Muscle of leg (tissue), 3 donors: ENCODE measurements at regions not wholly inside any gene's neighbourhood (a gene's known extent, or its start where the extent isn't known, plus 50 kb on each side); places are given as distances from the start of the nearest gene placed in this dataset.
"Not testable (repeated sequence)": the region's sequence is repeated elsewhere in the genome, so short reads cannot be mapped to it uniquely, and the experiment has no call there.

Experiments used
- DNase-seq: peaks from one replicate; pipeline ENCODE4 v3.0.0; 2013
- H3K27ac ChIP-seq: one replicate; pipeline ENCODE4 v1.5.1; 2013; ENCODE audit warnings: mild to moderate bottlenecking, low read length, control low read depth
- H3K27me3 ChIP-seq: one replicate; pipeline ENCODE4 v1.6.1; 2013; ENCODE audit warnings: low read length; ENCODE audit not compliant: control insufficient read depth, insufficient read depth
- H3K36me3 ChIP-seq: one replicate; pipeline ENCODE4 v1.6.1; 2013; ENCODE audit warnings: low read length; ENCODE audit not compliant: control insufficient read depth, insufficient read depth
- H3K4me1 ChIP-seq: one replicate; pipeline ENCODE4 v1.6.1; 2013; ENCODE audit warnings: low read length; ENCODE audit not compliant: control insufficient read depth, insufficient read depth
- H3K4me3 ChIP-seq: one replicate; pipeline ENCODE4 v1.5.1; 2013; ENCODE audit warnings: low read length, control low read depth
- H3K9me3 ChIP-seq: replicated peaks from 2 replicates; pipeline ENCODE4 v1.6.1; 2013; ENCODE audit warnings: low read depth, low read length; ENCODE audit not compliant: control insufficient read depth
- WGBS: methylation state at CpG from one replicate; pipeline ENCODE4 v1.1.5; 2013; ENCODE audit warnings: missing lambda C conversion rate; ENCODE audit not compliant: insufficient coverage; 5-methylcytosine and 5-hydroxymethylcytosine counted together

GRCh38 chr6:1445650-1446330, 56.4 kb downstream of the FOXF2 start:
- H3K9me3 ChIP-seq, result no peaks in the 10 kb centered on the region
- 70% methylated on average over 16 of the region's 21 CpGs for WGBS
- H3K4me3 ChIP-seq, result no peak overlapping the region
- DNase-seq, result no peak
- H3K36me3 ChIP-seq, result no peaks in the 10 kb centered on the region
- no peak overlapping the region for H3K27ac ChIP-seq
- no peaks in the 10 kb centered on the region for H3K4me1 ChIP-seq
- H3K27me3 ChIP-seq, result peaks cover 9% of the 10 kb centered on the region

GRCh38 chr6:1449896-1450295, 60.5 kb downstream of the FOXF2 start:
- H3K9me3 ChIP-seq, result peaks cover 8% of the 10 kb centered on the region
- H3K27me3 ChIP-seq, result peaks cover 9% of the 10 kb centered on the region
- no peak overlapping the region for H3K4me3 ChIP-seq
- DNase-seq, result no peak
- WGBS, result 91% methylated on average over 1 of the region's 4 CpGs
- H3K36me3 ChIP-seq, result no peaks in the 10 kb centered on the region
- H3K27ac ChIP-seq, result no peak overlapping the region
- H3K4me1 ChIP-seq, result no peaks in the 10 kb centered on the region

- H3K27ac ChIP-seq, result no peak overlapping the region
- H3K4me1 ChIP-seq, result no peaks in the 10 kb centered on the region
- H3K9me3 ChIP-seq, result peaks cover 8% of the 10 kb centered on the region
- no peak overlapping the region for H3K4me3 ChIP-seq
- H3K36me3 ChIP-seq, result no peaks in the 10 kb centered on the region
- WGBS, result 100% methylated on average over 1 of the region's 8 CpGs
- H3K27me3 ChIP-seq, result peaks cover 3% of the 10 kb centered on the region
- DNase-seq, result no peak
Measured at GRCh38 chr6:1453024-1453423, 63.6 kb downstream of the FOXF2 start.

GRCh38 chr6:1456816-1457215, 67.4 kb downstream of the FOXF2 start:
- H3K27me3 ChIP-seq, H3K36me3 ChIP-seq, H3K4me1 ChIP-seq: not testable (repeated sequence)

GRCh38 chr6:1461207-1461606, 71.8 kb downstream of the FOXF2 start:
- Histone ChIP-seq H3K4me3 (no peak overlapping the region), H3K27ac (no peak overlapping the region), H3K4me1 (no peaks in the 10 kb centered on the region), H3K9me3 (no peaks in the 10 kb centered on the region), H3K36me3 (no peaks in the 10 kb centered on the region), H3K27me3 (no peaks in the 10 kb centered on the region)
- WGBS, result no CpG with 5 or more reads among the region's 2 CpGs
- no peak for DNase-seq

More at GRCh38 chr6:1456816-1457215, 67.4 kb downstream of the FOXF2 start:
- not testable (repeated sequence) for DNase-seq, H3K4me3 ChIP-seq, H3K9me3 ChIP-seq, H3K27ac ChIP-seq
- 91% methylated on average over 15 of the region's 22 CpGs for WGBS

GRCh38 chr6:1461736-1462135, 72.4 kb downstream of the FOXF2 start:
- DNase-seq, result no peak
- Histone ChIP-seq H3K4me3 (no peak overlapping the region), H3K9me3 (no peaks in the 10 kb centered on the region), H3K27me3 (no peaks in the 10 kb centered on the region), H3K4me1 (no peaks in the 10 kb centered on the region), H3K27ac (no peak overlapping the region), H3K36me3 (no peaks in the 10 kb centered on the region)
- 100% methylated on average over 1 of the region's 3 CpGs for WGBS

- Histone ChIP-seq H3K4me3 (no peak overlapping the region), H3K27ac (no peak overlapping the region), H3K27me3 (no peaks in the 10 kb centered on the region), H3K4me1 (no peaks in the 10 kb centered on the region), H3K36me3 (no peaks in the 10 kb centered on the region), H3K9me3 (no peaks in the 10 kb centered on the region)
- no peak for DNase-seq
- WGBS, result 80% methylated on average over 5 of the region's 7 CpGs
Measured at GRCh38 chr6:1463275-1463674, 73.9 kb downstream of the FOXF2 start.

- no peaks in the 10 kb centered on the region for H3K4me1 ChIP-seq
- no peaks in the 10 kb centered on the region for H3K36me3 ChIP-seq
- no peak overlapping the region for H3K27ac ChIP-seq
- no peaks in the 10 kb centered on the region for H3K9me3 ChIP-seq
- WGBS, result 88% methylated on average over 6 of the region's 8 CpGs
- no peaks in the 10 kb centered on the region for H3K27me3 ChIP-seq
- no peak overlapping the region for H3K4me3 ChIP-seq
- no peak for DNase-seq
Measured at GRCh38 chr6:1463751-1464426, 74.5 kb downstream of the FOXF2 start.

GRCh38 chr6:1464781-1465370, 75.5 kb downstream of the FOXF2 start:
- Histone ChIP-seq H3K4me3 (no peak overlapping the region), H3K27ac (no peak overlapping the region), H3K9me3 (no peaks in the 10 kb centered on the region), H3K27me3 (no peaks in the 10 kb centered on the region), H3K4me1 (no peaks in the 10 kb centered on the region), H3K36me3 (no peaks in the 10 kb centered on the region)
- WGBS, result 48% methylated on average over 5 of the region's 7 CpGs
- no peak for DNase-seq

- Histone ChIP-seq H3K4me1 (no peaks in the 10 kb centered on the region), H3K9me3 (no peaks in the 10 kb centered on the region), H3K27ac (no peak overlapping the region), H3K36me3 (no peaks in the 10 kb centered on the region), H3K4me3 (no peak overlapping the region), H3K27me3 (peaks cover 6% of the 10 kb centered on the region)
- DNase-seq, result no peak
- WGBS, result 26% methylated on average over 4 of the region's 7 CpGs
Measured at GRCh38 chr6:1468126-1468525, 78.8 kb downstream of the FOXF2 start.
